Retinal pigment epithelial cell (primary cell): ENCODE measurements at regions not wholly inside any gene's neighbourhood (a gene's known extent, or its start where the extent isn't known, plus 50 kb on each side); places are given as distances from the start of the nearest gene placed in this dataset.
"Not testable (repeated sequence)": the region's sequence is repeated elsewhere in the genome, so short reads cannot be mapped to it uniquely, and the experiment has no call there.

ENCODE experiments used
- DNase-seq: peaks from one replicate; pipeline ENCODE4 v3.0.0-alpha.2; 2010; ENCODE audit warnings: low read depth
- H3K4me3 ChIP-seq: 2 replicates; pipeline ENCODE4 v1.5.1; 2011; ENCODE audit warnings: mild to moderate bottlenecking, low read length, control low read depth, moderate library complexity
- CTCF ChIP-seq: conservative IDR thresholded peaks from 2 replicates; pipeline ENCODE4 v1.5.1; 2011; ENCODE audit warnings: low read depth, low read length, control low read depth, inconsistent platforms

GRCh38 chr6:4725136-4725760 lies 51.0 kb upstream of the CDYL start:
- H3K4me3 ChIP-seq, DNase-seq: not testable (repeated sequence)

GRCh38 chr6:4724727-4725126 lies 51.5 kb upstream of the CDYL start:
- H3K4me3 ChIP-seq, DNase-seq: not testable (repeated sequence)

- no peak for DNase-seq
- no peak overlapping the region for H3K4me3 ChIP-seq
- TF ChIP-seq CTCF, result no peak
Observed at GRCh38 chr6:4723383-4723782, 52.8 kb upstream of the CDYL start.

GRCh38 chr6:4721368-4721767 lies 54.8 kb upstream of the CDYL start:
- DNase-seq, result not testable (repeated sequence)

GRCh38 chr6:4719491-4719890 lies 56.7 kb upstream of the CDYL start:
- no peak for DNase-seq
- TF ChIP-seq CTCF, result no peak
- H3K4me3 ChIP-seq, result no peak overlapping the region

More at GRCh38 chr6:4721368-4721767, 54.8 kb upstream of the CDYL start:
- not testable (repeated sequence) for H3K4me3 ChIP-seq

- no peak for TF ChIP-seq CTCF
- no peak for DNase-seq
- no peak overlapping the region for H3K4me3 ChIP-seq
Observed at GRCh38 chr6:4717856-4718255, 58.3 kb upstream of the CDYL start.

GRCh38 chr6:4717124-4717523 lies 59.1 kb upstream of the CDYL start:
- DNase-seq, result no peak
- no peak overlapping the region for H3K4me3 ChIP-seq
- TF ChIP-seq CTCF, result no peak

- no peak for TF ChIP-seq CTCF
- H3K4me3 ChIP-seq, result no peak overlapping the region
- DNase-seq, result no peak
Observed at GRCh38 chr6:4714961-4715501, 61.2 kb upstream of the CDYL start.

GRCh38 chr6:4712291-4712690 lies 63.9 kb upstream of the CDYL start:
- TF ChIP-seq CTCF, result no peak
- DNase-seq, result no peak
- H3K4me3 ChIP-seq, result no peak overlapping the region
